Vagina (tissue), 2 donors: ENCODE measurements at regions not wholly inside any gene's neighbourhood (a gene's known extent, or its start where the extent isn't known, plus 50 kb on each side); places are given as distances from the start of the nearest gene placed in this dataset.
"Not testable (repeated sequence)": the region's sequence is repeated elsewhere in the genome, so short reads cannot be mapped to it uniquely, and the experiment has no call there.

Experiments
- DNase-seq, 2 donors: peaks; one replicate each; pipeline ENCODE4 v3.0.0-alpha.2; 2017; ENCODE audit errors: extremely low spot score in 2 of 2
- H3K27ac ChIP-seq: fragments of 200-600 bp; sonication (generic); one replicate; pipeline ENCODE4 v1.5.1; 2019
- H3K27me3 ChIP-seq: fragments of 200-600 bp; sonication (generic); one replicate; pipeline ENCODE4 v1.5.1; 2019
- H3K36me3 ChIP-seq, 2 donors: fragments of 200-600 bp; sonication (generic); one replicate each; pipeline ENCODE4 v1.5.1; 2017 to 2019
- H3K4me1 ChIP-seq: fragments of 200-600 bp; sonication (generic); one replicate; pipeline ENCODE4 v1.5.1; 2019
- H3K4me3 ChIP-seq, 2 donors: fragments of 200-600 bp; sonication (generic); 1 replicate in 1 of 2; 2 replicates in 1 of 2; pipeline ENCODE4 v1.5.1; 2016 to 2019
- H3K9me3 ChIP-seq: fragments of 200-600 bp; sonication (generic); one replicate; pipeline ENCODE4 v1.5.1; 2019
- POLR2A ChIP-seq, 2 donors: fragments of 450-650 bp; IDR thresholded peaks; one replicate each; pipeline ENCODE4 v1.6.1; 2017; ENCODE audit warnings: antibody characterized with exemption in 2 of 2, mild to moderate bottlenecking in 2 of 2, moderate library complexity in 2 of 2
- POLR2AphosphoS5 ChIP-seq, 2 donors: sonication (generic); formaldehyde crosslinking; IDR thresholded peaks; one replicate each; pipeline ENCODE4 v1.9.0; 2017; ENCODE audit warnings: antibody characterized with exemption in 2 of 2, mild to moderate bottlenecking in 2 of 2, low read depth in 1 of 2; ENCODE audit not compliant: insufficient read depth in 1 of 2
- intact Hi-C: fragments of 100-400 bp; cut with DNase I; formaldehyde crosslinking; loops from one replicate; pipeline ENCODE4 v1.15.1; 2023
- TF ChIP-seq, protein P1 (sequence below), 3 experiments: fragments of 450-650 bp in 2 of 3; fragments of 200-600 bp in 1 of 3; sonication (generic) in 1 of 3; IDR thresholded peaks; one replicate each; pipeline ENCODE4 v1.5.1; 2017 to 2019; ENCODE audit warnings: antibody characterized with exemption in 3 of 3, mild to moderate bottlenecking in 2 of 3, moderate library complexity in 2 of 3

DNA sequence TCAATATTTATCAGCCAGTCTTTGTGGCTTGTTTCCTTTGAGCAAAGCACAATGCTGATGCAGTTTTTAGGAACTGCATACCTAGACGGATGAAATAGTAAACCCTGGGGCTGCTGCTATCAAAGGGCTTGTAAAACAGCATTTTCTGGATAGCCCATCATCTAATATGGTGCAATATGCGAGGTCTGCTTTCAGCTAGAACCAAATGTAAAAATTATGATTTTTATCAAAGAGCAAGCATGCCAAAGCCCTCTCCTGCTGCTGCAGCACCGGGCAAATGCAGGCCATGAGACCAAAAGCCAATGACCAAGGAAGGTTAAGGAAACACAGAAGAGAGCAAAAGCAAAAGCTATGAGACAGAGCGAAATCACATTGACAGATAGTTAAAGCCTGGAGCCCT, 1000.4 kb downstream of the MAT2B start:
- TF ChIP-seq POLR2A (IDR thresholded peaks at IDR 0.05) (no peak), POLR2AphosphoS5 (IDR thresholded peaks at IDR 0.05; ENCODE audit: insufficient read depth in 1 of 2, low read depth in 1 of 2) (no peak)
- TF ChIP-seq, protein P1, sequence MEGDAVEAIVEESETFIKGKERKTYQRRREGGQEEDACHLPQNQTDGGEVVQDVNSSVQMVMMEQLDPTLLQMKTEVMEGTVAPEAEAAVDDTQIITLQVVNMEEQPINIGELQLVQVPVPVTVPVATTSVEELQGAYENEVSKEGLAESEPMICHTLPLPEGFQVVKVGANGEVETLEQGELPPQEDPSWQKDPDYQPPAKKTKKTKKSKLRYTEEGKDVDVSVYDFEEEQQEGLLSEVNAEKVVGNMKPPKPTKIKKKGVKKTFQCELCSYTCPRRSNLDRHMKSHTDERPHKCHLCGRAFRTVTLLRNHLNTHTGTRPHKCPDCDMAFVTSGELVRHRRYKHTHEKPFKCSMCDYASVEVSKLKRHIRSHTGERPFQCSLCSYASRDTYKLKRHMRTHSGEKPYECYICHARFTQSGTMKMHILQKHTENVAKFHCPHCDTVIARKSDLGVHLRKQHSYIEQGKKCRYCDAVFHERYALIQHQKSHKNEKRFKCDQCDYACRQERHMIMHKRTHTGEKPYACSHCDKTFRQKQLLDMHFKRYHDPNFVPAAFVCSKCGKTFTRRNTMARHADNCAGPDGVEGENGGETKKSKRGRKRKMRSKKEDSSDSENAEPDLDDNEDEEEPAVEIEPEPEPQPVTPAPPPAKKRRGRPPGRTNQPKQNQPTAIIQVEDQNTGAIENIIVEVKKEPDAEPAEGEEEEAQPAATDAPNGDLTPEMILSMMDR (IDR thresholded peaks at IDR 0.05) = no peak
- no peaks in the 10 kb centered on the region for H3K9me3 ChIP-seq
- H3K4me3 ChIP-seq = no peak overlapping the region
- no peaks in the 10 kb centered on the region for H3K27me3 ChIP-seq
- H3K36me3 ChIP-seq = no peaks in the 10 kb centered on the region
- H3K27ac ChIP-seq = no peak overlapping the region
- DNase-seq = no peak
- no peaks in the 10 kb centered on the region for H3K4me1 ChIP-seq
- intact Hi-C loops = no loop called here

DNA sequence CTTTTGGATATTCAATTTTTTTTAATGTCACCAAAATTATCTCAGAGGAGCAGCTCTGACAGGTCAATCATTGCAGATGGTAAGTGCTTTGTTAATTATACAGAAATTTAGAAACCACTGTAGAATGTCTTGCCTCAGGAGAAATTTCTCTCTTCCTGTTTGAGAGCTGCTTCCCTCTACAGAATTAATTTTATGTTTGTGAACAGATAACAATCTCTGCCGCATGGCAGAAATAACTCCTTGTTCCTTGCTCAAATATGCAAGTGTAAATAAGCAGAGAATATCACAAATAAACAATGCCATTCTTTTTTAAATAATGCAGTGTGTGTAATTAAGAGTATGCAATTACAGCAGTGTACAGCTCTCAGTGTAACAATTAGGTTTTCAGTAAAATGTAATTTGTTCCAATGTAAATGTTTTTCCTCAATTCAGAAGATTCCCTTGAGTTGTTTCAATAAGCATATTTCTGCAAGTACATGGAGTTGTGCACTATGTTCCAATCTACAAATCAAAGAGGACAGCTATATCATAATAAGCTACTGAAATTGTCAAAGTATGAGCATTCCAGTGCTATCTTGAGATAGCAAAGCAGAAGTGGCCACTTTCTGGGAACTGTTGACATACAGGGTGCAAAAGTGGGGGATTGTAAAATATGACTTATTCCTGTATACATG, 1012.8 kb downstream of the MAT2B start:
- Histone ChIP-seq H3K27me3 (no peaks in the 10 kb centered on the region), H3K9me3 (no peaks in the 10 kb centered on the region), H3K4me1 (no peaks in the 10 kb centered on the region), H3K27ac (no peak overlapping the region), H3K36me3 (no peaks in the 10 kb centered on the region), H3K4me3 (no peak overlapping the region)
- intact Hi-C loops = no loop called here
- no peak for DNase-seq
- TF ChIP-seq POLR2AphosphoS5 (IDR thresholded peaks at IDR 0.05; ENCODE audit: insufficient read depth in 1 of 2, low read depth in 1 of 2) (no peak), POLR2A (IDR thresholded peaks at IDR 0.05) (no peak)
- TF ChIP-seq, protein P1 (IDR thresholded peaks at IDR 0.05) = no peak

DNA sequence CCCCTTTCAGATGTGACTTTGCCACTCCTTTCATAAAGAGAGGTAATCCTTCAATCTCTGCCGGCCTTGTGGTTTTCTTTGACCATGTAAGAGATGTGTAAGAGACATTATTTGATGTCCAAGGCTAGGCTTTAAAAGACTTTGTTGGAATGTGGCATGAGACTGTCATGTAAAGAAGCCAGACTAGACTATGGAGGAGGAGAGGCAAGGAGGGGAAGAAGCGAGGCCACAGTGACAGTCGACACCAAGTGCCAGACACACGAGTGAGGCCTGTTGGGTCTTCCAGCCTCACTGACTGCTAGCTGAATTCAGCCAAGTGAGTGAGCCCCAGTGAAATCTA, 1013.3 kb downstream of the MAT2B start:
- no peaks in the 10 kb centered on the region for H3K27me3 ChIP-seq
- H3K9me3 ChIP-seq = no peaks in the 10 kb centered on the region
- no peak overlapping the region for H3K4me3 ChIP-seq
- TF ChIP-seq, protein P1 (IDR thresholded peaks at IDR 0.05) = no peak
- no peak for TF ChIP-seq POLR2A (IDR thresholded peaks at IDR 0.05)
- TF ChIP-seq POLR2AphosphoS5 (IDR thresholded peaks at IDR 0.05; ENCODE audit: insufficient read depth in 1 of 2, low read depth in 1 of 2) = no peak
- H3K27ac ChIP-seq = no peak overlapping the region
- no peaks in the 10 kb centered on the region for H3K4me1 ChIP-seq
- H3K36me3 ChIP-seq = no peaks in the 10 kb centered on the region
- intact Hi-C loops = no loop called here
- DNase-seq = no peak

DNA sequence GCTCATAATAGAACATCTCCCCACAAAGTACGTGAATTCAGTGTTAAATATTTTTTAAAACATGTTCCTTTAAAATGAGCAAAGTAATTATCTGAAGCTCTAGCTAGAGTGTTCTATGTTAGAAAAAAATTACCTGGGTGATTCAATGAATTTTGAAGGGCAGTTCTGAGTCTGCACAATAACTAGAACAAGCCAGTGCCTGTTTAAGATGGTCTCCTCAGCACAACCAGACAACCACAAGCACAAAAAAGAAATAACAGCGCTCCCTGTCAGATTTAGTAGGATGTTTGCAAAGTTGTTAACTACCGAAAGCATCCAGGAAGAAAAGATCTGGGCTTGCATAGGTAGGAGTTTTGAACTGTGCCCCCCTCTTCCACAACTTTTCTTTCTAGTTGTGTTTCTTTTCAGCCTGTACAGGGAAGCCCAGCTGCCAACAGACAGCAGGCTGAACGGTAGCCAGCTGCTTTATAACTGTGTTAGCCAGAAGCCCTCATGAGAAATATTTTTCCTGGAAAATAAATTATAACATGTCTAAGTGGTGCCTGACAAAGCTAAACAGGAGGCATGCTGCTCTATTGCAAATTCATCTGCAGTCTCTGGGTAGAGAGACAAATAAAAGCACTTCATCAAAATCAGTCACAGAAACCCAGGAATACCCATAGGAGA, 1026.9 kb downstream of the MAT2B start:
- TF ChIP-seq POLR2A (IDR thresholded peaks at IDR 0.05) (no peak), POLR2AphosphoS5 (IDR thresholded peaks at IDR 0.05; ENCODE audit: insufficient read depth in 1 of 2, low read depth in 1 of 2) (no peak)
- TF ChIP-seq, protein P1 (IDR thresholded peaks at IDR 0.05) = no peak
- Histone ChIP-seq H3K4me3 (no peak overlapping the region), H3K27me3 (no peaks in the 10 kb centered on the region), H3K36me3 (no peaks in the 10 kb centered on the region), H3K27ac (no peak overlapping the region), H3K9me3 (no peaks in the 10 kb centered on the region), H3K4me1 (no peaks in the 10 kb centered on the region)
- intact Hi-C loops = no loop called here
- no peak for DNase-seq

DNA sequence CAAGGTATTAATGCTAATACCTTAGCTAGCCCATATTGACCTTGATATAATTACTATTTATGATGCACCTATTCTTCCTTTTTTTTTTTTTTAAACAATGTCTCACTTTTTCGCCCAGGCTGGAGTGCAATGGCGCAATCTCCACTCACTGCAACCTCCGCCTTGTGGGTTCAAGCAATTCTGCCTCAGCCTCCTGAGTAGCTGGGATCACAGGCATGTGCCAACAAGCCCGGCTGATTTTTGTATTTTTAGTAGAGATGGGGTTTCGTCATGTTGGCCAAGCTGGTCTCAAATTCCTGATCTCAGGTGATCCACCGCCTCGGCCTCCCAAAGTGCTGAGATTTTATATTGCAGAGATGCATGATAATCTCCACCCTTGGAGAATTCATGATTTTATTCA, 1028.0 kb downstream of the MAT2B start:
- H3K36me3 ChIP-seq, DNase-seq, H3K9me3 ChIP-seq, H3K4me3 ChIP-seq, H3K27ac ChIP-seq, intact Hi-C loops, H3K27me3 ChIP-seq, H3K4me1 ChIP-seq: not testable (repeated sequence)
